DOHH2 (cell line): ENCODE measurements at regions not wholly inside any gene's neighbourhood (a gene's known extent, or its start where the extent isn't known, plus 50 kb on each side); places are given as distances from the start of the nearest gene placed in this dataset.
"Not testable (repeated sequence)": the region's sequence is repeated elsewhere in the genome, so short reads cannot be mapped to it uniquely, and the experiment has no call there.

Source experiments
- H3F3A ChIP-seq: fragments of 200-600 bp; sonication (generic), shearing (Covaris generic); 2 replicates; pipeline ENCODE4 v1.6.0; 2016; ENCODE audit warnings: antibody characterized with exemption, mild to moderate bottlenecking; ENCODE audit not compliant: control insufficient read depth, insufficient read depth
- H3K27ac ChIP-seq: fragments of 200-600 bp; sonication (generic); 2 replicates; pipeline ENCODE4 v1.5.1; 2014; ENCODE audit warnings: low read depth, mild to moderate bottlenecking, low read length, moderate library complexity
- H3K27me3 ChIP-seq: fragments of 200-600 bp; sonication (generic); 2 replicates; pipeline ENCODE4 v1.6.1; 2014; ENCODE audit warnings: mild to moderate bottlenecking, low read length, mixed read lengths; ENCODE audit not compliant: control insufficient read depth
- H3K36me3 ChIP-seq: fragments of 200-600 bp; sonication (generic); 2 replicates; pipeline ENCODE4 v1.6.1; 2014; ENCODE audit warnings: mild to moderate bottlenecking, low read length, moderate library complexity, mixed read lengths; ENCODE audit not compliant: control insufficient read depth
- H3K4me1 ChIP-seq: fragments of 200-600 bp; sonication (generic); 2 replicates; pipeline ENCODE4 v1.6.1; 2014; ENCODE audit warnings: mild to moderate bottlenecking, low read length, mixed read lengths; ENCODE audit not compliant: control insufficient read depth
- H3K4me2 ChIP-seq: fragments of 200-600 bp; sonication (generic); 2 replicates; pipeline ENCODE4 v1.6.0; 2014; ENCODE audit warnings: mild to moderate bottlenecking, low read length, moderate library complexity
- H3K4me3 ChIP-seq: fragments of 200-600 bp; sonication (generic); 2 replicates; pipeline ENCODE4 v1.5.1; 2014; ENCODE audit warnings: mild to moderate bottlenecking, low read length, mixed read lengths
- H3K79me2 ChIP-seq: fragments of 200-600 bp; sonication (generic); 2 replicates; pipeline ENCODE4 v1.6.1; 2014; ENCODE audit warnings: mild to moderate bottlenecking, low read length, mixed read lengths; ENCODE audit not compliant: control insufficient read depth
- H3K9me2 ChIP-seq: fragments of 200-600 bp; sonication (generic); replicated peaks from 2 replicates; pipeline ENCODE4 v1.6.1; 2014; ENCODE audit warnings: mild to moderate bottlenecking, low read length, mixed read lengths; ENCODE audit not compliant: control insufficient read depth
- H3K9me3 ChIP-seq: fragments of 200-600 bp; sonication (generic); 2 replicates; pipeline ENCODE4 v1.6.1; 2014; ENCODE audit warnings: antibody characterized with exemption, low read length, mixed read lengths; ENCODE audit not compliant: control insufficient read depth, insufficient read depth
- H4K20me1 ChIP-seq: fragments of 200-600 bp; sonication (generic); 2 replicates; pipeline ENCODE4 v1.6.0; 2014; ENCODE audit warnings: low read depth, mild to moderate bottlenecking, antibody characterized with exemption, low read length, moderate library complexity; ENCODE audit not compliant: control insufficient read depth, insufficient read depth
- EZH2phosphoT487 ChIP-seq: fragments of 200-600 bp; sonication (generic); IDR thresholded peaks from 2 replicates; pipeline ENCODE4 v1.6.1; 2017; ENCODE audit warnings: borderline replicate concordance, mild to moderate bottlenecking, antibody characterized with exemption, low read length, moderate library complexity, mixed read lengths
- TF ChIP-seq, protein P1 (sequence below): fragments of 200-600 bp; sonication (generic); IDR thresholded peaks from one replicate; pipeline ENCODE4 v1.5.1; 2014; ENCODE audit warnings: antibody characterized with exemption, mild to moderate bottlenecking, low read depth, low read length; ENCODE audit not compliant: poor library complexity, severe bottlenecking

DNA sequence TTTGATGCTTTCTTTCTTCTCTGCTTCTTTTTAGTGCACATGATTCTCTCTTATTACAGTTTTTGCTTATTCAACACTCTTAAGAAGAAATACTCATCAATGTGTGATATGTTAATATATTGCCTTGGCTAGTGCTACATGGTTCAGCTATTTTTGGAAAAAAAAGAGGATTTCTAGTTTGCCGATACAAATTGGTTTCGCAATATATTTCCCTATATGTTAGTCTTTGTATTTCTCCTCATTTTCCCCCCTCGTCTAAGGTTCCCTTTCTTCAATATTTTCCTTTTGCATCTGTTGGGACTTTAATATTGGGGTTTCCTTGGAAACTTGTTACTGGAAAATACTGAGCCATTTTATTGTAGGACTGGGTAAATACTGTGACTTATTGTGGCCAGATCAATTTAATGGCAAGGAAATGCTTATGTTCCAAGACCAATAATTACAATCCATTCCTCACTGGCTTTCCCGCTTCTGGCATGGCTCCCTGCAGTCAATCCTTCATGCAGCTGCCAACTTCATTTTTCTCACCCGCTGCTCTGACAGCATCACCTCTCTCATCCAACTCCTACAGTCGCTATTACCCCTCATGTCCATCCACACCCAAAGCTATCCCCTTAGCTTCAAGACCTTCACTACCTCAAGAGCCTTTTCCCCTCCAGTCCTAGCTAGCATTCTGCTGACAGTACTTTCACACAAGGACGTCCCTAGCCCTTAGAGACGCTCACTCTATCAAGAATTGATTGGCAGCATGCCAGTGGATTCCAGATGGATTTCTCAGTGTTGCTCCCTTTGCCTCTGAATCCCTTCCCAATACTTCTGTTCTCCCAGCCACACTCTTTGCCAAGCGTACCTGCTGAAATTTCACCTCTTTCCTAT, 280.1 kb upstream of the TMTC4 start:
- Histone ChIP-seq H3K36me3 (no peaks in the 10 kb centered on the region), H3K4me3 (no peak overlapping the region), H3K9me2 (no peaks in the 10 kb centered on the region), H3K79me2 (no peaks in the 10 kb centered on the region), H3K4me1 (no peaks in the 10 kb centered on the region), H3K27me3 (no peaks in the 10 kb centered on the region), H3F3A (no peaks in the 10 kb centered on the region), H3K4me2 (no peak overlapping the region), H3K9me3 (peaks cover 3% of the 10 kb centered on the region; the same call in 1 of the 2 replicates), H3K27ac (no peak overlapping the region), H4K20me1 (no peaks in the 10 kb centered on the region)
- TF ChIP-seq, protein P1, sequence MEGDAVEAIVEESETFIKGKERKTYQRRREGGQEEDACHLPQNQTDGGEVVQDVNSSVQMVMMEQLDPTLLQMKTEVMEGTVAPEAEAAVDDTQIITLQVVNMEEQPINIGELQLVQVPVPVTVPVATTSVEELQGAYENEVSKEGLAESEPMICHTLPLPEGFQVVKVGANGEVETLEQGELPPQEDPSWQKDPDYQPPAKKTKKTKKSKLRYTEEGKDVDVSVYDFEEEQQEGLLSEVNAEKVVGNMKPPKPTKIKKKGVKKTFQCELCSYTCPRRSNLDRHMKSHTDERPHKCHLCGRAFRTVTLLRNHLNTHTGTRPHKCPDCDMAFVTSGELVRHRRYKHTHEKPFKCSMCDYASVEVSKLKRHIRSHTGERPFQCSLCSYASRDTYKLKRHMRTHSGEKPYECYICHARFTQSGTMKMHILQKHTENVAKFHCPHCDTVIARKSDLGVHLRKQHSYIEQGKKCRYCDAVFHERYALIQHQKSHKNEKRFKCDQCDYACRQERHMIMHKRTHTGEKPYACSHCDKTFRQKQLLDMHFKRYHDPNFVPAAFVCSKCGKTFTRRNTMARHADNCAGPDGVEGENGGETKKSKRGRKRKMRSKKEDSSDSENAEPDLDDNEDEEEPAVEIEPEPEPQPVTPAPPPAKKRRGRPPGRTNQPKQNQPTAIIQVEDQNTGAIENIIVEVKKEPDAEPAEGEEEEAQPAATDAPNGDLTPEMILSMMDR: no peak
- no peak for TF ChIP-seq EZH2phosphoT487

DNA sequence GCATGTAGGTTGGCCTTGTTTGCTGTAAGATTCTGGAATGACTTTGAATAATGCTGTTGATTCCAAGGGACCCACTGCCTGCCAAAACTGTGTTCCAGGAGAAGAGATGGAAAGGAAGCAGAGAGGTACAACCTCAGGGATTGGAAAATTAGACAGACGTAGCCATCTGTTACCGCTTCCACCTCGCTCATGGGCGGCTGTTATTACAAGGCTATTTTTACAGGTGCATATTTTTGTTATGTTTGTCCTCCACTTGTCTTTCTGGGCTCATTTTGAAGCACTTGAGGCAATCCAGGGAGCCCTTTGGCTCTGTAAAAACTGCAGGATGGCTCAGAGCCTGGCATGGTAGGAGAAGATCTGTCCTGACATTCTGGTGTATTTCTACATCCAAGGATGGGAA, 276.4 kb upstream of the TMTC4 start:
- Histone ChIP-seq H3K27ac (no peak overlapping the region), H3K4me3 (no peak overlapping the region), H3K79me2 (no peaks in the 10 kb centered on the region), H3K27me3 (no peaks in the 10 kb centered on the region), H3K9me2 (no peaks in the 10 kb centered on the region), H3K36me3 (no peaks in the 10 kb centered on the region), H3F3A (no peaks in the 10 kb centered on the region), H4K20me1 (no peaks in the 10 kb centered on the region), H3K4me1 (no peaks in the 10 kb centered on the region), H3K4me2 (no peak overlapping the region), H3K9me3 (no peaks in the 10 kb centered on the region)
- TF ChIP-seq EZH2phosphoT487: no peak
- TF ChIP-seq, protein P1: no peak

DNA sequence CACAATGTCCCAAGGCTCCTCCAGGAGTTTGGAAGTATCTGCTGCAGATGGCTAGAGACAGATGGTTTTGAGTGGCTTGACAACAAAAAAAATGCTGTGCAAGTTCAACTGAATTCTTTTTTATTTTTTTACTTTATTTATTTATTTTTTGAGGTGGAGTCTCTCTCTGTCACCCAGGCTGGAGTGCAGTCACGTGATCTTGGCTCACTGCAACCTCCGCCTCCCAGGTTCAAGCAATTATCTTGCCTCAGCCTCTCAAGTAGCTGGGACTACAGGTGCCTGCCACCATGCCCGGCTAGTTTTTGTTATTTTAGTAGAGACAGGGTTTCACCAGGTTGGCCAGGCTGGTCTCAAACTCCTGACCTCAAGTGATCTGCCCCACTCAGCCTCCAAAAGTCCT, 274.3 kb upstream of the TMTC4 start:
- H3K4me2 ChIP-seq, H3K27ac ChIP-seq, H3K4me1 ChIP-seq, H3F3A ChIP-seq, H3K9me2 ChIP-seq, H3K9me3 ChIP-seq, H3K4me3 ChIP-seq, H4K20me1 ChIP-seq, H3K36me3 ChIP-seq, H3K27me3 ChIP-seq, H3K79me2 ChIP-seq: not testable (repeated sequence)

DNA sequence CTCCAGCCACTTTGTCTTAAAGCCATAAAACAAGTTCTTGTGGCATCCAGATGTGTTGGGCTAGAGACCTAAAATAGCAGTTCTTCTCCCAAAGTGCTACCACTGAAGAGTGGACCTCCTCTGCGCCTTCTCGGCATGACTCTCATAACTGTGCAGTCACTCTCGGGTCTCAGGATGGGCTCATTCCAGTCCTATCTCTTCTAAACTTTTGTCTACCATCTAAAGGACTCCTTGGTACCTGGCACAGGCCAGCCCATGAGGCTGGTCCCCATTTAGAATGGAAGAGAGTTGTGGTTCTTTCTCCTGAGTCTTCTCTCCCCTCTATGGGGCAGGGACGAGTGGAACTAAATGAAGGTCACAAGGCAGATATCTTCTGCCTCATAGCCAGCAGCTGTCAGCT, 272.0 kb upstream of the TMTC4 start:
- Histone ChIP-seq H4K20me1 (no peaks in the 10 kb centered on the region), H3K9me3 (no peaks in the 10 kb centered on the region), H3K36me3 (no peaks in the 10 kb centered on the region), H3K4me3 (no peak overlapping the region), H3K79me2 (no peaks in the 10 kb centered on the region), H3K27me3 (no peaks in the 10 kb centered on the region), H3K9me2 (no peaks in the 10 kb centered on the region), H3K4me1 (no peaks in the 10 kb centered on the region), H3K27ac (no peak overlapping the region), H3F3A (no peaks in the 10 kb centered on the region), H3K4me2 (no peak overlapping the region)
- TF ChIP-seq, protein P1: no peak
- no peak for TF ChIP-seq EZH2phosphoT487
